ENCODE measurements at regions not wholly inside any gene's neighbourhood (a gene's known extent, or its start where the extent isn't known, plus 50 kb on each side); places are given as distances from the start of the nearest gene placed in this dataset.

DNA sequence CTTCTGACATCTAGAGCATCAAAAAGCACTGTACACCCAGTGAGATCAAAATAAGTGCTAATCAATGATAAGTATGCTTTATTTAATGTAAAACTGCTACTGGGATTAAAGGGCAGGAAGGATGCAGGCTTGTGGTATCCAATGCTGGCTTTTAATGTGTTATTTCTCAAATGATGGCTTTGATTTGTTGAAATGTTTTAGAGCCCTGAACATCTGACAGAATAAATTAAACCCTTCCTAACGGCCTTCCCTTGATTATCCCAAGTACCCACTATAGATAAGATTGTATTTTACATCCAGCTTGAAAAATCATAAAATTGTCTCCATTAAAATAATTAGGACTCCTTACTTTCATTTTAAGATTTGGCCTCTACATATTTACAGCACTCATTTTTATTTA is 382.9 kb downstream of the HNRNPD start:
- no peak for DNase-seq

DNA sequence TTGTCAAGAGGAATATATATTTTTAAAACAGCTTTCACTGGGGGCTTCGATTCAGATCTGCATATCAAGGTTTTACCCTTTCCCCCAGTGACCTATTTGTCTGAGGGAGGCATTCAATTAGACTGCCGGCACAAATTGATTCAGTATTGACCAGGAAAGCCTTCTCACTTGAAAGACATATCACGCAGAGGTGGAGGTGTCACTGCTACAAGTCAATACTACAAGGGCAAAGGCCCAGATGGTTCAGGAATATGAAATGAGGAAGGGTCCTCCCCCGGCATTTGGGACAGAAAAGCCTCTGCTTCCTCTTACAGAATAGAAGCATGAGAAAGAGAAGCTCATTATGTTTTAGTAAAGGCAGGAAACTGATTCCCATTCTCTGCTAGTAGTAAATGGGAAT is 383.6 kb downstream of the HNRNPD start:
- no peak for DNase-seq

DNA sequence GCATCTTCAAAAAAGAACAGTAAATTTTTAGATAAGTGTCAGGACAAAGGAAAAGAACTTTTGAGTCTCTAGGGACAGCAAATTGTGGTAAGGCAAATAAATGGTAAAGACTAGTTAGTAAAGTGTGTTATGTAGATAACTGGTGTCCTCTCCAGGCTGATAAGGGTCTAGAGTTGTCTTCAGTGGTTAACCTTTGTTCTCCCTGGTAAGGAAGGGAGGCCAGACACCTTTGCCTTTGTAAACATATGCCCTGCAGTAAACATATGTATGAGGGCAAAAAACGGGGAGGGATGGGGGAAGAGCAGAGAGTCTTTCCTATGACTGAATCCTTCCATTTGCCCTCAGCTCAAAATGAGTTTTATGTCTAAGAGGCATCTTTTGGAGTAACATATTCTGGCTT is 384.6 kb downstream of the HNRNPD start:
- DNase-seq, result no peak

DNA sequence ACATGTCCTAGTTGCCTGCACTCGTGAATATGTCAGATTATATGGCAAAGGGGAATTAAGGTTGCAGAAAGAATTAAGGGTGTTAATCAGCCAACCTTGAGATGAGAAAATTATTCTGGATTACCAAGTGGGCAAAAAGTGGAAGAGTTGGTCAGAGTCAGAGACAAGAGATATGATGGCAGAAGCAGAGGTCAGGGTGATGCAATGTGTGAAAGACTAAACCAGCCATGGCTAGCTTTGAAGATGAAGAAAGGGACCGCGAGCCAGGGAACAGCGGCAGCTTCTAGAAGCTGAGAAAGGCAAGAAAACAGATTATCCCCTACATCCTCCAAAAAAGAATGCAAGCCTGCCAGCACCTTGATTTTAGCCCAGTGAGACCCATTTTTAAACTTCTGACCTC is 385.6 kb downstream of the HNRNPD start:
- DNase-seq, result no peak

DNA sequence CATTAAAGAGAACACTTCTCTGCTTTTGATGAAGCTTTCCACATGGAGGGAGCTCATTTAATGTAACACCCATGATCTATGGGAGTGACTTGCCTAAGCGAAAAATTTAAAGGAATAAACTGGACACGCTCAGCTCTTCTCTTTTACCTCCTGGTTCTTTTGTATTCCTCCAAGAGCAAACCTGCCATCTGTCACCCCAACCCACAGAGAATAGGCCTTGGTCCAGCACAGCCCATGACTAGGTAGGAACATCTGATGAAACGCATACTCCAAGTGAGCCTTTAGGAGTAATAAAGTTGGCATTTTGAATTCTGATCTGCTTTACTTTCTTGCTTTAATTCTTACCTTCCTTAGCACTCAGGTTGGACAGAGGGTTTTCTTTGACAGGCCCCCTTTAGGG is 389.0 kb downstream of the HNRNPD start:
- DNase-seq, result peak in 1 of 2 experiments; percentile 44

DNA sequence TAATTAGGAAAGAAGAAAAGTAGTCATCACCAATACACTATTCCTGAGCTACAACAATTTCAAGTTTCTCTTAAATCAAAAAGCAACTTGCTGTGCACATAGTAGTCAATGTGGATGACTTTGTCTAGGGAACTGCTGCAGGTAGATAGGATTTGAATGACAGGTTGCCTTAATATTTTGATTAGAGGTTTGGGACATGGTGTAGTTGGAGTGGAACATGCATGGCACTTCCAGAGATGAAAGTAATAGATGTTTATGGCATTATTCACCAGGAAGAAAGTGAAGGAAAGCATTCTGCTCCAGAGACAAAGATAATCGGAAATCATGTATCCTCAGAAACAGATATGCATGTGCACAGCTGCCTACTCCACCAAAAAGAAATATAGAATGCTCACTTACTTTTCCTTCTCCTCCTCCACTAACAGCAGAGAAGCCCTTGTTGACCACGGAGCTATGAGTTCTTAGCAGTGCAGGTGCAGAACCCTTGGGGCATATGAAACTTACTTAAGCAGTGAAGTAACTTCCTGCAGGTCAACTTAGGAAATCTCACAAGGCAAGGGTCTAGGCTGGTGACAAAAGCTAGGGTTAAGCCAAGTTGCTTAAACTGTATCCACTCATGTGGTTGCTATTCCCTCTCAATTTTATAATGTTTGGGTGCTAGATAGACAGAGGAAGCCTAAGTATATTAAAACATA is 390.8 kb downstream of the HNRNPD start:
- DNase-seq, result no peak

DNA sequence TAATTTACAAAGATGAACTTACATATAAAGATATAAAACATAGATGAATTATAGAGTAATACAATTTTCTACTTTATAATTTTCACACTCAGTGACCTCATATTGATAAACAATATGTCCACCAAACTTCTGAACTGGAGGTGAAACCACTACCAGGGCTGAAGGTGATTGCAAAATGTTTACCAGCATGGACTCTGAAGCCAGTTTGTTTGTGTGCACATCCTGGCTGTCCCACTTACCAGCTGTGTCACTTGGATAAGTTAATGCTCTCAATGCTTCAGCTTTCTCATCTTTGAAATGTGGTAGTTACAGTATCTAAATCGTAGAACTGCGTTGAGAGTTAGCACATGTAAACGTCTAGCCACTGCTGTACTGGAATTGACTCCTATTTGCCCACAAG is 392.6 kb downstream of the HNRNPD start:
- DNase-seq, result no peak

DNA sequence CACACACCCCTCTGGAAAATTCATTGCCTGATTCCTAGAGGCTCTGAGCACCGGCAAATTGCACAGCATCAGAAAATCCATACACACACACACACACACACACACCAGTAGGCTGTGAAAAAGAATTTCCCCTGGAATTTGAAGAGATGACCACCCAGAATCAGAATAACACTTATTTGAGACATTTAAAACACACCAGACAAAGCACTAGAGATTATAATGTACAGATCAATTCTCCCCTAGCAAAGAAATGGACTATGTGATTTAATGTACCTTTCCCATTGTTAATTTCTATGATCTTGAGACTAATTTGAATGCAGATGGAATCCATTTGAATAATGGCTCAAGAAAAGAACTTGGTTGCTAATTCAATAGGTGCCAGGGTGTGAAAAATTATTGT is 399.3 kb downstream of the HNRNPD start:
- no peak for DNase-seq

DNA sequence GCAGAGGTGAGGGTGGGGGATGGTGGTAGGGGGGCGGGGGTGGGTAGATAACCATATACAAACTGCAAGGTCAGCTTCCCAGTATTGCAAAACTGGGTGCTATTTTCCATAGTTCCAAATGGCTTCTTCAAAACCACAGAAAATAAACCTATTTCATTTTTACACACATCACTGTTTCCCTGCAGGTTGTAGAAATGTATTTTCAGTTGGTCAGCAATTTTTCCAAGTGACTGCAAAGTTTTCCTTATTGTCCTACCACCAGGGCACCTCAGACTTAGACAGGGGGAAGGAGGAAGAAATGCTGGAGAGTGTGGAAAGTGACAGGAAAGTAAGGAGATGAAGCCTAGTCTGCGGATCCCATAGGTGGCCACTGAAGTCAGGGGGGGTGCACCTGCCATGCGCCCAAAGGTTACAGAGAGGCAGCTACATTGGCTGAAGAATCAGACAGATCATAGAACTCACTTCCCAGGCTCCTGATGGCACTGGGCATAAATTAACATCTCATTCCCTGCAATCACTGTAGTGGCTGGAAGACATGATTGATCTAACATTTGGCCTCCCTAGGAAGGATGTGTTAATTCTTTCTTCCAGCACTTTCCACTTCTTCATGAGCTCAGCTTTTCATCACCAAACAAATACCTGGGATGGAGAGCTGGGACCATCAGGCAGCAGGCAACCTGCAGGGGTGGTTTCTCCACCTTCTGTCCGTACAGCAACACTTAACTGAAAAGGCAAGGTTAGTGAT is 402.0 kb downstream of the HNRNPD start:
- no peak for DNase-seq

DNA sequence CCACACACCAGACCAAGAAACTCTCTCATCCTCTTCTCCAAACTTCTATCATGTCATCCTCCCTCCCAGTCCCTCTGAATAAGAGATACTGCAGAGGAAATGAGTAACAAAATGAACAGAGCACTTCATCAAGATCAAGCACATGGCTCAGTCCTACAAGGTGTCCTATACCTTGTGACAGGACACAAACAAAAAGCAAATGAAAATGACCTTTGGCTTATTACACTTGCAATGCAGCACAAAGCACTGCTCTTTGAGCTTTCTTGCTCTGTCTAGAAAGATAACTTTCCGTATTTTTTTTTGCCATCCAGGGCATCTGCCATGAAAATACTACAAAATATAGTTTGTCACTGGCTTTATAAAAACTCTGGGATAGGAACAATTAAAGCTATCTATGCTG is 402.7 kb downstream of the HNRNPD start:
- no peak for DNase-seq

DNA sequence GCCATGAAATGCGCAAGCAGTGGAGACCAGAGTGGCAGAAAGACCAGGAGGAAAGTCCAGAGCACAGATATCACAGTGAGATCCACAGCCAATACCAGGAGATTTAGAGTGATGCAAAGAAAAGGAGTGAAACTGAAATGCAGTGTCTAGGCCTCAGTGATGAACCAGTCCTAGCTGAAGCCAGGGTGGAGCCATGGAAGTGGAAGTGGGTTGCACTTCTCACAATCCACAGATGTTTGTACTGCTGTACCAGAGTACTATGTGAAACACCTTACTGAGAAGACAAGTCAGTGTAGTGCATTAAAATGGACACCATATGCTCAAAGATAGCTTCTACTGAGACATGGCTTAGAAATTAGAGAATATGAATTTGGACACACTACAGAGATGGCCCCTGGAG is 403.3 kb downstream of the HNRNPD start:
- DNase-seq, result no peak

DNA sequence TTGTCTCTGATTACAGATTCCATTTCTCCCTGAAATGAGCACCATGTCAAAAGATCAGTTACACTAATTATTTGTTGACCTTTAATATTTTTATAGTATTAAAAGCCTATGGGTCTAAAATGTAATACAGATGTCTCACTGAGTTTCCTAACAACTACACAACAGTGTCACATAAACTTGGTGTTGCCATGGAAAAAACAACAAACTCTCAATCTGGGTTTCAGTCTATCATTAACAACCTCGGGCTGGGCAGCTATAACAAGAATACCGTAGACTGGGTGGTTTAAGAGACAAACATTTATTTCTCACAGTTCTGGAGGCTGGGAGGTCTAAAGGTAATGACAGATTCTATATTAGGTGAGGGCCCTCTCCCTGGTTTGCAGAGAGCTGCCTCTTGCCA is 407.1 kb downstream of the HNRNPD start:
- DNase-seq, result no peak

DNA sequence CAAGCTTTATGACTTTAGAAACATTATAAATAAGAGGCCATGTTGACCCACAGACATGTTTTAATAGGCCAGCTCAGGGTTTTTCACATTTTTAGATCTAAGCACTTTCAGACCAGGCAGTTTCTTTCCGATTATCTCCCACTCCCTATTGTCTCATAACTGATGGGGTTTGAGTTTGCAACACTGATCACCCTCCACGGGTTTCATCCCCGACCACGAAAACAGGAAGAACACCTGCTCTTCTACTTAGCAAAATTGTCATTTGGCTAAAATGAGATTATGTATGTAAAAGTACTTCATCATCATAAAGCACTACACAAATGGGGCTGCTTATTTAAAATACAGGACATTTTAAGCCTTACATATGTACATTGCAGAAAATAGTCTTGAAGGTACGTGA is 407.9 kb downstream of the HNRNPD start:
- DNase-seq, result peak in 1 of 2 experiments; percentile 7

DNA sequence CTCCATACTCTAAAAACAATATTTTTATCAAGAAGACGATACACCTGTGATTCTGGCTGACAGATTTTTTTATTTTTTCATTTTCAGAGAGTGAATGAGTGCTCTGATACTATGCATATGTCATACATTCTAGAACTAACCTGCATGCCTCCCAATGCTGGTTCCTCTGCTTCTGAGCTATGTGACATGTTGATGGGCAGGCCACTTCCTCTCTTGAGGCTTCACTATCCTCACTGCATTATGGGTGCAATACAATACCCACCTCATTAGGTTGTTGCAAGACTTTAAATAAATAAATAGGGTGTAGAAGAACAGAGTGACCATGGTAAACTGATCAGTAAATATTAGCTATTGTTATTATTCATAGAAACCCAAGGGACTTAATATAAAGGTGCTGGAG is 408.3 kb downstream of the HNRNPD start:
- no peak for DNase-seq

DNA sequence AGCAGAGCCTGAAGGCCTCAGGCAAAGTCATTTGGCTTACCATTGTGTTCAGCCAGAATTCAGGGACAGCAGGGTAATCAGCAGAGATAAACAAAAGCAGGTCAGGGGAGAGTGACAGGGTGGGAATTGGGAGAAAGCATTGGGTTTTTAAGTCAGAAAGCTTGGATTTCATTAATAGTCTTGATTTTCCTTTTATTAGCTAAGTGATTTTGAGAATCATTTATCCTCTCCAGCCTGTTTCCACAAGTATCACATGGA is 410.1 kb downstream of the HNRNPD start:
- no peak for DNase-seq

DNA sequence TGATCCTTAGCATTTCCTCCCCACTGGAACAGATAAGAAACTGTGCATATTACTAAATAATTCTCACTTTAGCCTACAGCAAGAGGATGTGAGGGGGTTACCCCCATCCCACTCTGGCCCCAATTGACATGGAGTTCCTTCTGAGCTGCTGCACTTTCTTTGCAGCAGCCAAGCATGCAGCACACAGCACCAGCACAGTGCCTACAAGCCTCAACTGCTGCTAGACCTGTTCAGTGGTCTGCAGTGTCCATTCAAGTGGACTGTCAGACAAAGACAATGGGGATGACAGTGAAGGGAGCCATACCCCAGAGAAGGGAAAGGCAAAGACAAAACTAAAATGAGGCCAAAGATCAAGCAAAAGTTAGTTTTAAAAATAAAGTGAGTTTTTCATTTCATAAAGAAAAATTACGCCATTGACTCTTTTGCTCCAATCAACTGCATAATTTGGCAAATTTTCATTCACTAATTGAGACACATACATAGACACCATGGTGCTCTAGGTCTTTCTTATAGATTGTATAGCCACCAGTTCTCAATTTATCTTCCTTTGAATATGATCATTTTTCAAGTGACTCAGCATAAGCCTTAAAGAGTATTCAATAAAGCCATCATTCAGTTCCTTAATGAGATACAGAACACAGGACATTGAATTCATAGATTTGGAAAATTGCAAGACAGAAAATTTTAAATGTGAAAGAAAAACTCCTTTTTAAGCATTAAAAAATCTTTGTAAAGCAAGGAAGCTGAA is 410.6 kb downstream of the HNRNPD start:
- DNase-seq, result no peak

DNA sequence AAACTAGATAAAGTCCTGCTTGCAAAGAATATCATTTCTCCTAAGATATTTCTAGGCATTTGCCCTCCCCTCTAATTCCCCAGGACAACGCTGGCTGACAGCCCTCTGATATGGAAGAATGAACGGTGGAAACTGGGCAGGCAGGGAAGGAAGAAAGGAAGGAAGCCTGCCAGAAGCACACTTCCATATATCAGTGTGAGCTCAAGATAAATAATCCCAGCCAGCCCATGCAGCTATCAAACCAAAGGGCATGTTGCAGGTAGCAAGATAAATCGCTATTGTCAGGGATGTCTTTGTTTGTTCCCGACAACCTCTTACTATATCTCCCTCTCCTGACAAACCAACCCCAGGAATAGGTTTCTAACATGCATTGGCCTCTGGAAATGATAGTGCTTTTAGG is 412.8 kb downstream of the HNRNPD start:
- DNase-seq, result no peak

DNA sequence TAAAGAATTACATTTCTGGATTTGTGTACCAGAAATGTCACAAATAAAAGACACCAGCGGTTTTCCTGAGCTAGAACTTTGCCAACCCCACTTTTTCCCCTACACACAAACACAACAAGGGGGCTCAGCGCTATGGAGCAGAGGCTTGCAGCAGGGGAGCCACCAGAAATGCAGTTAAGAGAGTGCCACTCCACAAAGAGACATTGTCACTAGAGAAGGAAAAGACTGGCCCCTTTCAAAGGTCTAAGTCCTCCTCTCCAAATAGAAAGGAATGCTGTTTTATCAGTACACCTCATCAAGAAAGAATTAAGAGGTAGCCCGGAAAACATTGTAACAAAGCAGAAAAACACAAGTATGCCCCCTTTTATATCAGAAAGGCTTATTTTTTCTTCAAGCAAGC is 419.5 kb downstream of the HNRNPD start:
- DNase-seq, result no peak

DNA sequence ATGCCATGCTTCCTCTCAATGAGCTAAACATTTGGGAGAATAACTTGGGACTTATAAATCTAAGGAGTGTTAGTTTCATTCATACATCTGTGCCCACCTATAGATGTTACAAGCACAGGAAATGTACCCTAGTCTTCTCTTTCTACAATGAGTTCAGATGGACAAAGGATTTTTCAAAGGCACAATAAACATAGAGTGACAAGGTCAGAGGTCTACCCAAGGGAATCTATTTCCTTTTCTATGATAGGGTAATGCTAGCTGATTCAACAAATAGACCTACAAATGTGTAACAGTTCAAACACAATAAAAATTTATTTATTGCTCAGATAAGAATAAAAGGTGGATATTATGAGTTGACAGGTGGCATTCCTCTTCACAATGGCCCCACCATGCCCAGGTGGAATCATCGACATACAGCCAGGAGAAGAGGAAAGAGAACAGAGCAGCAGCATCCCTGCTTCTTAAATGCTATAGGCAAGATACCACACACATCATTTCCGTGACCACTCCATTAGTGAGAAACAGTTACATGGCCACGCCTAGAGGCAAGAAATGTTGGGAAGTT is 421.8 kb downstream of the HNRNPD start:
- no peak for DNase-seq

DNA sequence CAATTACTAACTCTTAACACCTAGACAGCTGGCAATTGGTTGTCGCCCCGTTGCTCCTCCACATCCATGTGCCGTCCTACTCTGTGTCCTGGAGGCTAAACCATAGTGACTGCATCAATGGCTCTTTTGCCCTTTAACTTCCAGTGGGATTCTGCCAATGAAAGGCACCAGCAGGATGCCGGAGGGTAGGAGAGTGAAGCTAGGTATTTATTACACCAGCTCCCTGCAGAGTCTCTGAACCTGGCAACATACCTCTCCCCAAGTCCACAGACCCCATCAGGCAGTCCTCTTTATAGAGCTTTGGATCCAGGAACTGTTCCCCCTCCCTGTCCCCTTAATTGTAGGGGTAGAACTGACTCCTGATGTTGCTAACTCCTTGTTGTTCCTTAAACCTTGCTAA is 426.8 kb downstream of the HNRNPD start:
- DNase-seq, result no peak

DNA sequence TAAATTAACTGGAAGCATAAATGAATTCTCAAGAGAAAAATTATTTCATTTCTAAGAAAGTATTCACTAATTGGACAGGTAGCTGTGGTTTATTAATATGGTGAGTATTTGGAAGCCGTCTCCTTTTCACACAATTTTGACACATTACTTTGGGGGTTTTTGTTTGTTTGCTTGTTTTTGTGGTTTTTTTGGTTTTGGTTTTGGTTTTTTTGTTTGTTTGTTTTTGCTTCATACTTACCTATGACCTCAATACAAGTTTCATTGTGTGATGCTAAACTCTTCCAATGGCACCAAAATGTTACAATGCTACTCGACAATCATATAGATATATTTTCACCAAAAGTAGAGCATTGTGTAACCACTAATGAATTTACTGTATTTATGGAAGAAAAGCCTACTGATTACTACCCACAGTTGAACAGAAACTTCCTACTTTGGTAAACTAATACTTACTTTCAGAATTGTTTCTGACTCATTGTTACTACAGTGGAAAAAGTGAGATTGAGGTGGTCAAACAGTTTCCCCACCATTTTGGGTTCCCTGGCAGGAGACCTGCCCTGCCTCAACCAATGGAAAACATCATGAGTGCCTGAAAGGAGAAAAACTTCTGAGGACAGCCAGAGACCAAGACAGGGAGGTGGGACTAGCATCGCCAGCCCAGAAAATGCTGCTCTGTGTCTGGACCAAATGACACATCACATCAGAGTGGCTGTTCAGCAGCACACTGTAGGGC is 443.1 kb downstream of the HNRNPD start:
- no peak for DNase-seq

DNA sequence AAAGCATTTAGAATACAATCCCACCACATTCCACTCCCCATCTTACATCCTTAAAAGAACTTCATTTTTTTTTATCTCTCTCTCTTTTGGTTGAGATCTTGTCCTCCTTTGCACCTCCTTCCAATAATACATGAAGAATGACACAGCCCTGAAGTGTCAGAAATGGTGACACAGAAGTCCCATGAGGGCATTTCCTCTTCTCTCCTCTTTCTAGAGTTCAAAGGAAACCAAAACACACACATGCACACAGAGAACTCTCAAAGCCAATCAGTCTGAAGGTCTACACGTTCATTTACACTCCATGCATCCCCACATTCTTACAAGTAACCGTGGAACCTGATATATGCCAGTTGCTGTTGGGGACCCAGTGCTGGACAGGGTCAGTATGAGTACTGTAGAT is 450.7 kb downstream of the HNRNPD start:
- no peak for DNase-seq

DNA sequence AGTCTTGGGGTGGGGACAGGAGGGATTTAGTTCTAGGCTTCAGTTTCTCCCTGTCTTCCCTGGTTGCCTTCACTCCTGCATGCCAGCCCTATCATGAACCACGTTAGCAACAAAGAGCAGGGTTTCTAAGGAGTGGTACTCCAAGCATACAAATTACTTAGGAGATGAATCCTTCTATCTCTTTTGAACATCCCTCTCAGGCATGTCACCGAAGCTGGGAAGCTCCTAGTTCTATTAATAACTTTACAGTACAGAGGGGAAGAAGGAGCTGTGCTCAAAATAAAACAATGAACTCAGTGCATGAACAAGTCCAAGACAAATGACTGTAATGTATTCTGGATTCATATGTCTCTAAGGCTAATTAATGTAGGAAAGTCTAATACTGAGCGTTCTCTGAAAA is 450.6 kb upstream of the RASGEF1B start:
- DNase-seq, result no peak
